Panc1 (cell line): ENCODE measurements at regions not wholly inside any gene's neighbourhood (a gene's known extent, or its start where the extent isn't known, plus 50 kb on each side); places are given as distances from the start of the nearest gene placed in this dataset.

Experiments used
- ATAC-seq: fragments of 200-7000 bp; cut with Tn5 transposase; 2 replicates; pipeline ENCODE4 v1.9.1; 2020; ENCODE audit warnings: mild to moderate bottlenecking, moderate library complexity
- BruUV-seq: library from RNA; stranded (reverse); fragments of 400-500 nt; replicated peaks from 2 replicates; lab custom pipeline; 2021; lab: Mats Ljungman, UMichigan
- CTCF ChIA-PET: fragments of 300-600 bp; sonication (Branson Sonifier 250); formaldehyde crosslinking; loops from one replicate; lab custom pipeline; 2022; ENCODE audit warnings: antibody characterized with exemption; lab: Charles Lee
- POLR2A ChIA-PET: fragments of 300-600 bp; sonication (Branson Sonifier 250); formaldehyde crosslinking; loops from one replicate; lab custom pipeline; 2022; ENCODE audit warnings: antibody characterized with exemption; lab: Charles Lee
- DNase-seq: peaks from one replicate; pipeline ENCODE4 v3.0.0-alpha.2; 2010; ENCODE audit warnings: low read depth, low spot score
- H3K27ac ChIP-seq: 2 replicates; pipeline ENCODE4 v1.5.1; 2011; ENCODE audit warnings: mild to moderate bottlenecking, low read length, inconsistent platforms
- H3K27me3 ChIP-seq: fragments of 200-500 bp; sonication (Bioruptor generic); 2 replicates; pipeline ENCODE4 v1.6.0; 2014; ENCODE audit warnings: low read length, inconsistent platforms; ENCODE audit not compliant: control insufficient read depth, insufficient read depth
- H3K36me3 ChIP-seq: fragments of 200-500 bp; sonication (Bioruptor generic); 2 replicates; pipeline ENCODE4 v1.5.1; 2014; ENCODE audit warnings: inconsistent platforms, mild to moderate bottlenecking, low read length, moderate library complexity; ENCODE audit not compliant: control insufficient read depth, insufficient read depth
- H3K4me1 ChIP-seq: 2 replicates; pipeline ENCODE4 v1.5.1; 2011; ENCODE audit warnings: inconsistent platforms, mild to moderate bottlenecking, low read length, moderate library complexity; ENCODE audit not compliant: control insufficient read depth, insufficient read depth
- H3K4me3 ChIP-seq, 2 experiments: 2 replicates each; pipeline ENCODE4 v1.5.1; 2011 to 2012; ENCODE audit warnings: low read depth in 2 of 2, low read length in 2 of 2, mild to moderate bottlenecking in 2 of 2, inconsistent platforms in 1 of 2, moderate library complexity in 1 of 2
- H3K9me3 ChIP-seq: fragments of 200-500 bp; sonication (Bioruptor generic); 2 replicates; pipeline ENCODE4 v1.5.1; 2014; ENCODE audit warnings: low read depth, mild to moderate bottlenecking, inconsistent platforms, low read length, moderate library complexity; ENCODE audit not compliant: control insufficient read depth, insufficient read depth
- POLR2AphosphoS5 ChIP-seq: IDR thresholded peaks from 2 replicates; pipeline ENCODE4 v1.6.1; 2012; ENCODE audit warnings: mild to moderate bottlenecking, low read depth, low read length, moderate library complexity
- SIN3A ChIP-seq: IDR thresholded peaks from 2 replicates; pipeline ENCODE4 v1.6.1; 2012; ENCODE audit warnings: low read depth, mild to moderate bottlenecking, low read length, moderate library complexity, borderline replicate concordance; ENCODE audit not compliant: insufficient read depth
- TCF7L2 ChIP-seq: IDR thresholded peaks from 2 replicates; pipeline ENCODE4 v1.6.1; 2011; ENCODE audit warnings: mild to moderate bottlenecking, low read depth, low read length, inconsistent platforms
- in situ Hi-C: cut with HindIII; loops from 2 replicates; pipeline ENCODE4 v1.10.0; 2016; ENCODE audit warnings: low sequenced_read_pairs, low pct_unique_long_range_greater_than_20kb
- intact Hi-C: fragments of 100-400 bp; cut with micrococcal nuclease; formaldehyde crosslinking; loops from one replicate; pipeline ENCODE4 v1.10.0; 2022; ENCODE audit not compliant: unreplicated experiment
- TF ChIP-seq, protein P1 (sequence below), 2 experiments: IDR thresholded peaks; 2 replicates each; pipeline ENCODE4 v1.6.1; 2011 to 2012; ENCODE audit warnings: low read depth in 2 of 2, control low read depth in 1 of 2, low read length in 1 of 2, mild to moderate bottlenecking in 1 of 2, moderate library complexity in 1 of 2; ENCODE audit not compliant: insufficient read depth in 1 of 2
- TF ChIP-seq, protein P2 (sequence below): fragments of 450-650 bp; IDR thresholded peaks from 2 replicates; pipeline ENCODE4 v1.5.1; 2017; ENCODE audit warnings: mild to moderate bottlenecking

- in situ Hi-C loops (no loop called here), intact Hi-C loops (no loop called here)
- no peaks in the 10 kb centered on the region for H3K4me1 ChIP-seq
- no peaks in the 10 kb centered on the region for H3K9me3 ChIP-seq
- H3K36me3 ChIP-seq: no peaks in the 10 kb centered on the region
- ATAC-seq: no peak
- ChIA-PET POLR2A (no interaction called here), CTCF (no interaction called here)
- H3K4me3 ChIP-seq: no peak overlapping the region
- no peak for TF ChIP-seq TCF7L2
- TF ChIP-seq SIN3A: no peak
- TF ChIP-seq, protein P1, sequence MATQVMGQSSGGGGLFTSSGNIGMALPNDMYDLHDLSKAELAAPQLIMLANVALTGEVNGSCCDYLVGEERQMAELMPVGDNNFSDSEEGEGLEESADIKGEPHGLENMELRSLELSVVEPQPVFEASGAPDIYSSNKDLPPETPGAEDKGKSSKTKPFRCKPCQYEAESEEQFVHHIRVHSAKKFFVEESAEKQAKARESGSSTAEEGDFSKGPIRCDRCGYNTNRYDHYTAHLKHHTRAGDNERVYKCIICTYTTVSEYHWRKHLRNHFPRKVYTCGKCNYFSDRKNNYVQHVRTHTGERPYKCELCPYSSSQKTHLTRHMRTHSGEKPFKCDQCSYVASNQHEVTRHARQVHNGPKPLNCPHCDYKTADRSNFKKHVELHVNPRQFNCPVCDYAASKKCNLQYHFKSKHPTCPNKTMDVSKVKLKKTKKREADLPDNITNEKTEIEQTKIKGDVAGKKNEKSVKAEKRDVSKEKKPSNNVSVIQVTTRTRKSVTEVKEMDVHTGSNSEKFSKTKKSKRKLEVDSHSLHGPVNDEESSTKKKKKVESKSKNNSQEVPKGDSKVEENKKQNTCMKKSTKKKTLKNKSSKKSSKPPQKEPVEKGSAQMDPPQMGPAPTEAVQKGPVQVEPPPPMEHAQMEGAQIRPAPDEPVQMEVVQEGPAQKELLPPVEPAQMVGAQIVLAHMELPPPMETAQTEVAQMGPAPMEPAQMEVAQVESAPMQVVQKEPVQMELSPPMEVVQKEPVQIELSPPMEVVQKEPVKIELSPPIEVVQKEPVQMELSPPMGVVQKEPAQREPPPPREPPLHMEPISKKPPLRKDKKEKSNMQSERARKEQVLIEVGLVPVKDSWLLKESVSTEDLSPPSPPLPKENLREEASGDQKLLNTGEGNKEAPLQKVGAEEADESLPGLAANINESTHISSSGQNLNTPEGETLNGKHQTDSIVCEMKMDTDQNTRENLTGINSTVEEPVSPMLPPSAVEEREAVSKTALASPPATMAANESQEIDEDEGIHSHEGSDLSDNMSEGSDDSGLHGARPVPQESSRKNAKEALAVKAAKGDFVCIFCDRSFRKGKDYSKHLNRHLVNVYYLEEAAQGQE (IDR thresholded peaks at IDR 0.05; ENCODE audit: insufficient read depth in 1 of 2, low read depth in 2 of 2, low read length in 1 of 2): no peak
- TF ChIP-seq, protein P2, sequence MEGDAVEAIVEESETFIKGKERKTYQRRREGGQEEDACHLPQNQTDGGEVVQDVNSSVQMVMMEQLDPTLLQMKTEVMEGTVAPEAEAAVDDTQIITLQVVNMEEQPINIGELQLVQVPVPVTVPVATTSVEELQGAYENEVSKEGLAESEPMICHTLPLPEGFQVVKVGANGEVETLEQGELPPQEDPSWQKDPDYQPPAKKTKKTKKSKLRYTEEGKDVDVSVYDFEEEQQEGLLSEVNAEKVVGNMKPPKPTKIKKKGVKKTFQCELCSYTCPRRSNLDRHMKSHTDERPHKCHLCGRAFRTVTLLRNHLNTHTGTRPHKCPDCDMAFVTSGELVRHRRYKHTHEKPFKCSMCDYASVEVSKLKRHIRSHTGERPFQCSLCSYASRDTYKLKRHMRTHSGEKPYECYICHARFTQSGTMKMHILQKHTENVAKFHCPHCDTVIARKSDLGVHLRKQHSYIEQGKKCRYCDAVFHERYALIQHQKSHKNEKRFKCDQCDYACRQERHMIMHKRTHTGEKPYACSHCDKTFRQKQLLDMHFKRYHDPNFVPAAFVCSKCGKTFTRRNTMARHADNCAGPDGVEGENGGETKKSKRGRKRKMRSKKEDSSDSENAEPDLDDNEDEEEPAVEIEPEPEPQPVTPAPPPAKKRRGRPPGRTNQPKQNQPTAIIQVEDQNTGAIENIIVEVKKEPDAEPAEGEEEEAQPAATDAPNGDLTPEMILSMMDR: no peak
- TF ChIP-seq POLR2AphosphoS5: no peak
- DNase-seq: no peak
- H3K27ac ChIP-seq: no peak overlapping the region
- no TSS peak for BruUV-seq
- no peaks in the 10 kb centered on the region for H3K27me3 ChIP-seq
Measured at GRCh38 chr12:87756111-87756510, 273.1 kb downstream of the C12orf50 start.

DNA sequence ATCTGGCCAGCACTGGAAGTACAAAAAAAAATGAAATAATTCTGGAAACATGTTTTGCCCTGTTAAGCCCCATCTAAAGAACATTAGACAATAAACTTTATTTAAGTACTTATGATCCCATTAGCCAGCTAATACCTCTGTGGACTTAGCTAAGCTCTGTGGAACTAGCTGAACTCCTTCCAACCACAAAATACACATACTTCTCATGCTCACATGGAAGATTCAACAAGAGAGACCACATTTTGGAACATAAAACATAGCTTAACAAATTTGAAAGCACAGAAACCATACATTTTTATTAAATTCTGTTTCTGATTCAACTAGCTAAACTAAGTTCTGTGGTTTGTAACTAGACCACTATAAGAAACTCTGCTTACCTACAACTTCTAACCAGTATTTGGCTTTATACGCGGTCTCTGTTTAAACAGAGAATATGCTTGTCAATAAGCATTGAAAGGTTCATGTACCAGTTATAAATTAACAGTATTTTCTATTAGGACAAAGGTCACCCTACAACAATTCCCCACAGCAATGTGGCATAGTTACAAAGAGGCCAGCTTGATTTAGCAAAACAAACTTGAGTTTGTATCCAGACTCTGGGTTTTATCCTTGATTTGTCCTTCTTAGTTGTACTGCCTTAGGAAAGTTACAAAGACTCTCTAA lies 300.1 kb downstream of the C12orf50 start:
- no peaks in the 10 kb centered on the region for H3K4me1 ChIP-seq
- H3K36me3 ChIP-seq: no peaks in the 10 kb centered on the region
- no peak for ATAC-seq
- in situ Hi-C loops: no loop called here
- no peak for DNase-seq
- TF ChIP-seq, protein P1 (IDR thresholded peaks at IDR 0.05; ENCODE audit: insufficient read depth in 1 of 2, low read depth in 2 of 2, low read length in 1 of 2): no peak
- TF ChIP-seq, protein P2: no peak
- no peak overlapping the region for H3K4me3 ChIP-seq
- H3K27me3 ChIP-seq: no peaks in the 10 kb centered on the region
- ChIA-PET CTCF (no interaction called here), POLR2A (interaction anchor here (0.6 kb wide), 1 partner anchor 41 kb away, joined by 8 read pairs; no protein-coding TSS in a partner anchor)
- no peak overlapping the region for H3K27ac ChIP-seq
- no peaks in the 10 kb centered on the region for H3K9me3 ChIP-seq
- intact Hi-C loops: no loop called here
- no TSS peak for BruUV-seq
